HL-60 (cell line): ENCODE measurements at regions not wholly inside any gene's neighbourhood (a gene's known extent, or its start where the extent isn't known, plus 50 kb on each side); places are given as distances from the start of the nearest gene placed in this dataset.

Experiments used
- GABPA ChIP-seq: IDR thresholded peaks from 2 replicates; pipeline ENCODE4 v1.6.1; 2012; ENCODE audit warnings: low read depth
- POLR2AphosphoS5 ChIP-seq: IDR thresholded peaks from 2 replicates; pipeline ENCODE4 v1.6.1; 2012; ENCODE audit warnings: low read depth
- TF ChIP-seq, protein P1 (sequence below): IDR thresholded peaks from one replicate; pipeline ENCODE4 v1.5.1; 2011; ENCODE audit warnings: low read length, control low read depth, inconsistent platforms; ENCODE audit not compliant: insufficient read depth

DNA sequence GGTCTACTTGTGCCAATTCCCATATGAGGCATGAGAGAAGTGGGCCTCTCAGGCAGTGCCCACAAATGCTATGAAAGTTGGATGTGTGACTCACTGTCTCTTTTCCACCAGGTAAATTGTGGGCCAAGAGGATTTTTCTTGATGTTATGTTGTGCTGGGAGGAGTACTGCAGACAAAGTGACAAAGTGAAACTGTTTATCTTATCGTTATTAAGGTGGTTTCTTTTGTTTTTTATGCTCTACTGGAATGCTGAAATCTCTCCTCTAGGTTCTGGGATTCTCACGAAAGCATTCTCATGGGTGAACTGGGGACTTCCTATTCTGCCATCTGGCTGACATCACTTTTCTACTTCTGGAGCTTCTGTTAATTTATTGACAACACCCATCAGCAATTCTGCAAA lies 919.6 kb upstream of the EPHA6 start:
- TF ChIP-seq, protein P1, sequence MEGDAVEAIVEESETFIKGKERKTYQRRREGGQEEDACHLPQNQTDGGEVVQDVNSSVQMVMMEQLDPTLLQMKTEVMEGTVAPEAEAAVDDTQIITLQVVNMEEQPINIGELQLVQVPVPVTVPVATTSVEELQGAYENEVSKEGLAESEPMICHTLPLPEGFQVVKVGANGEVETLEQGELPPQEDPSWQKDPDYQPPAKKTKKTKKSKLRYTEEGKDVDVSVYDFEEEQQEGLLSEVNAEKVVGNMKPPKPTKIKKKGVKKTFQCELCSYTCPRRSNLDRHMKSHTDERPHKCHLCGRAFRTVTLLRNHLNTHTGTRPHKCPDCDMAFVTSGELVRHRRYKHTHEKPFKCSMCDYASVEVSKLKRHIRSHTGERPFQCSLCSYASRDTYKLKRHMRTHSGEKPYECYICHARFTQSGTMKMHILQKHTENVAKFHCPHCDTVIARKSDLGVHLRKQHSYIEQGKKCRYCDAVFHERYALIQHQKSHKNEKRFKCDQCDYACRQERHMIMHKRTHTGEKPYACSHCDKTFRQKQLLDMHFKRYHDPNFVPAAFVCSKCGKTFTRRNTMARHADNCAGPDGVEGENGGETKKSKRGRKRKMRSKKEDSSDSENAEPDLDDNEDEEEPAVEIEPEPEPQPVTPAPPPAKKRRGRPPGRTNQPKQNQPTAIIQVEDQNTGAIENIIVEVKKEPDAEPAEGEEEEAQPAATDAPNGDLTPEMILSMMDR = no peak
- TF ChIP-seq POLR2AphosphoS5 (no peak), GABPA (no peak)
